ENCODE measurements at regions not wholly inside any gene's neighbourhood (a gene's known extent, or its start where the extent isn't known, plus 50 kb on each side); places are given as distances from the start of the nearest gene placed in this dataset.
"Not testable (repeated sequence)": the region's sequence is repeated elsewhere in the genome, so short reads cannot be mapped to it uniquely, and the experiment has no call there.

- DNase-seq (ENCODE audit: low spot score), result no peak
- in situ Hi-C loops (cut with MboI; ENCODE audit: low sequenced_read_pairs, unreplicated experiment), result no loop called here
- TF ChIP-seq CTCF (IDR thresholded peaks at IDR 0.05; ENCODE audit: borderline replicate concordance, control extremely low read depth, extremely low read depth, insufficient read depth, missing control alignments), result no peak
Measured at GRCh38 chr14:103239751-103240150, 94.3 kb upstream of the EIF5 start.

GRCh38 chr14:103241531-103241930, 92.5 kb upstream of the EIF5 start:
- DNase-seq (ENCODE audit: low spot score), result no peak
- in situ Hi-C loops (cut with MboI; ENCODE audit: low sequenced_read_pairs, unreplicated experiment), result no loop called here
- no peak for TF ChIP-seq CTCF (IDR thresholded peaks at IDR 0.05; ENCODE audit: borderline replicate concordance, control extremely low read depth, extremely low read depth, insufficient read depth, missing control alignments)

GRCh38 chr14:103243764-103244737, 90.0 kb upstream of the EIF5 start:
- in situ Hi-C loops (cut with MboI; ENCODE audit: low sequenced_read_pairs, unreplicated experiment), result no loop called here
- no peak for DNase-seq (ENCODE audit: low spot score)
- TF ChIP-seq CTCF (IDR thresholded peaks at IDR 0.05; ENCODE audit: borderline replicate concordance, control extremely low read depth, extremely low read depth, insufficient read depth, missing control alignments), result no peak

- DNase-seq (ENCODE audit: low spot score); in situ Hi-C loops (cut with MboI; ENCODE audit: low sequenced_read_pairs, unreplicated experiment): not testable (repeated sequence)
Measured at GRCh38 chr14:103245624-103246031, 88.4 kb upstream of the EIF5 start.

GRCh38 chr14:103246070-103246469, 88.0 kb upstream of the EIF5 start:
- no peak for TF ChIP-seq CTCF (IDR thresholded peaks at IDR 0.05; ENCODE audit: borderline replicate concordance, control extremely low read depth, extremely low read depth, insufficient read depth, missing control alignments)
- in situ Hi-C loops (cut with MboI; ENCODE audit: low sequenced_read_pairs, unreplicated experiment), result no loop called here
- no peak for DNase-seq (ENCODE audit: low spot score)

- TF ChIP-seq CTCF (IDR thresholded peaks at IDR 0.05; ENCODE audit: borderline replicate concordance, control extremely low read depth, extremely low read depth, insufficient read depth, missing control alignments), result no peak
- no peak for DNase-seq (ENCODE audit: low spot score)
- in situ Hi-C loops (cut with MboI; ENCODE audit: low sequenced_read_pairs, unreplicated experiment), result no loop called here
Measured at GRCh38 chr14:103247169-103247606, 86.8 kb upstream of the EIF5 start.

GRCh38 chr14:103250181-103250580, 83.9 kb upstream of the EIF5 start:
- no peak for DNase-seq (ENCODE audit: low spot score)
- in situ Hi-C loops (cut with MboI; ENCODE audit: low sequenced_read_pairs, unreplicated experiment), result no loop called here
- no peak for TF ChIP-seq CTCF (IDR thresholded peaks at IDR 0.05; ENCODE audit: borderline replicate concordance, control extremely low read depth, extremely low read depth, insufficient read depth, missing control alignments)
